Epithelial cell of esophagus (primary cell): ENCODE measurements at regions not wholly inside any gene's neighbourhood (a gene's known extent, or its start where the extent isn't known, plus 50 kb on each side); places are given as distances from the start of the nearest gene placed in this dataset.

ENCODE experiments used
- DNase-seq: peaks from one replicate; pipeline ENCODE4 v3.0.0; 2010; ENCODE audit warnings: low read depth
- H3K4me3 ChIP-seq: 2 replicates; pipeline ENCODE4 v1.5.1; 2011; ENCODE audit warnings: mild to moderate bottlenecking, low read length, control low read depth
- TF ChIP-seq, protein P1 (sequence below): IDR thresholded peaks from 2 replicates; pipeline ENCODE4 v1.5.1; 2011; ENCODE audit warnings: low read depth, mild to moderate bottlenecking, low read length, control low read depth, inconsistent platforms; ENCODE audit not compliant: insufficient read depth; ENCODE audit errors: missing control alignments

DNA sequence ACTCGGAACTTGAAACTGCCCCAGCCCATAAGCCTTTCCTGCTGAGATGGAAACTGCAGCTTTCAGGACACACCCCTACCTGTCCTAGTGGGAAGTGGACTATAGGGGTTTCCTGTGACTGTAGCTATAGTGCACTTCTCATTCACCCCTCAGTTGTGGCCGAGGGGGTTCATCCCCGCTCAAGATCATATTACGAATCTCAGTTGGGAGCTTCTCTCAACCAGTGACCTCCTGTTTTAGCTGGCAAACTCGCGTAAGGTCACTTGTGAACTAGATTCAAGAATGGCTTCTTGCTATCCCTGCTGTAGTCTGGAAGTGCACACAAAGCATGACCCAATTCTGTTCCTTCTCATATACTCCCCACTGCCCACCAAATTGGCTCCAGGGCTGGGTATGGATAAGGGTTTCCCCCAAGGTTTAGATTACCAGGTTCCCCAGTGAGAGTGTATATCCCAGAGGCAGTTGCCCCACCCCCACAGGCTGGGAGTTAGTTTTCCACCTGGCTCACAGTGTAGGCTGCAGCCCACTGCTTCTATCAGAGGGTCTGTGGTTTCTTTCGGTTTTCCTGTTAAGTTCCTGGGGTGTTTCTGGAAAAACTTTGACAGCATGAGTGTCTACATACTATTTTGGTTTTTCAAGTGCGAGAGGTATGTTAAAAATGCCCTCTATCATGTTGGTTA, 812.9 kb downstream of the JRKL start:
- TF ChIP-seq, protein P1, sequence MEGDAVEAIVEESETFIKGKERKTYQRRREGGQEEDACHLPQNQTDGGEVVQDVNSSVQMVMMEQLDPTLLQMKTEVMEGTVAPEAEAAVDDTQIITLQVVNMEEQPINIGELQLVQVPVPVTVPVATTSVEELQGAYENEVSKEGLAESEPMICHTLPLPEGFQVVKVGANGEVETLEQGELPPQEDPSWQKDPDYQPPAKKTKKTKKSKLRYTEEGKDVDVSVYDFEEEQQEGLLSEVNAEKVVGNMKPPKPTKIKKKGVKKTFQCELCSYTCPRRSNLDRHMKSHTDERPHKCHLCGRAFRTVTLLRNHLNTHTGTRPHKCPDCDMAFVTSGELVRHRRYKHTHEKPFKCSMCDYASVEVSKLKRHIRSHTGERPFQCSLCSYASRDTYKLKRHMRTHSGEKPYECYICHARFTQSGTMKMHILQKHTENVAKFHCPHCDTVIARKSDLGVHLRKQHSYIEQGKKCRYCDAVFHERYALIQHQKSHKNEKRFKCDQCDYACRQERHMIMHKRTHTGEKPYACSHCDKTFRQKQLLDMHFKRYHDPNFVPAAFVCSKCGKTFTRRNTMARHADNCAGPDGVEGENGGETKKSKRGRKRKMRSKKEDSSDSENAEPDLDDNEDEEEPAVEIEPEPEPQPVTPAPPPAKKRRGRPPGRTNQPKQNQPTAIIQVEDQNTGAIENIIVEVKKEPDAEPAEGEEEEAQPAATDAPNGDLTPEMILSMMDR, result no peak
- no peak overlapping the region for H3K4me3 ChIP-seq
- DNase-seq, result no peak

- no peak overlapping the region for H3K4me3 ChIP-seq
- DNase-seq, result no peak
- TF ChIP-seq, protein P1, result no peak
Measured at GRCh38 chr11:97218011-97218410, 828.2 kb downstream of the JRKL start.

DNA sequence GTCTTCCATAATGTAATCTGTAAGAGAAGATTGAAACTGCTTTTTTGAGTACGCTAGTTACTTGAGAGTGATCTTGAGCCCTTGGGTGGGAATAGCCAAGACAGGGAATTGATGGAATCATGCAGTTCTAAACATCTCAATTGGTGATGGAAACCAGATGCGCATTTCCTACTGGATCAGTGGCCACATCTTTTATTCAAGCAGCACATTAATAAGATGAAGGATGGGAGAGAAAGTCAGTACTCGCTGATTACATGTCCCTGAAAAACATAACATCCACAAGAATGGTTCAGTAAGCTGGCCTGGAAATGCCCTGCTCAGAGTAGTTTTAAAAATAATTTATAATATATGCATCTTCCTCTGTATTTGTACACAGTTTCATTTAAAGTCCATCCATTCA, 833.8 kb downstream of the JRKL start:
- DNase-seq, result no peak
- TF ChIP-seq, protein P1, result no peak
- H3K4me3 ChIP-seq, result no peak overlapping the region

DNA sequence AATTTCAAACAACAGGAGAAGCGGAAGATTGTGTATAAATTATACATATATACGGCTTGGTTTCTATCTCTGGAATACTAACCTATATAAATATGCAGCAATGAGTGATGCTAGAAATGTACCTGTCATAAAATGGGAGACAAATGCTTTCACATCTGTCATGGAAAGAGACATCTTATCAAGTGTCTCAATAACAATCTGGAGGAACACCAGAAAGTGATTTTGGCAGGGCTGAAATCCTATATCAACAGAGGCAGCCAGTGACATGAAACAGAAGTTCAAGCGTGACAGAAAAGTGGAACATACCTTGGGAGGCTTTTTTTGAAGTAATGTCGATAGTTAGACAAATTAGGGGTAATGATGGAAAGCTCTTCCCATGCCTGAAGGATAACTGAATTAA, 834.6 kb downstream of the JRKL start:
- H3K4me3 ChIP-seq, result no peak overlapping the region
- DNase-seq, result no peak
- TF ChIP-seq, protein P1, result no peak

DNA sequence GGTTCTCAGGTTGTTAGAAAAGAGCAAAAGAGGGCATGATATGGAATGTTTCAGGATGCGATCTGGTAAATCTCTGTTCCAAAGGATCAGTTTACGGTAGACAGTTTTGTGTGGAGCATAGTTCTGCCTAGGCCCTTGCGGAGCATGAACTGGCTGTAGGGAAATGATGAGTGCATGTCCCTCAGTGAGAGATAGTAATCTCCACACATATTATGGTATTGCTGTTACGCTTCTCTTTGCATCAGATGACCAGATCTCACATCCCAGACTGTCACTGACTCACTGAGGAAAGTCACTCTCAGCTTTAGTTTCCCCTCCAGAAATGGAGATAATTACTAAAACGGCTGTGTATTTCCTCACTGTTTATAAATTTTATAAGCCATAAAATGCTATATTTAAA, 836.0 kb downstream of the JRKL start:
- TF ChIP-seq, protein P1, result no peak
- no peak overlapping the region for H3K4me3 ChIP-seq
- no peak for DNase-seq

DNA sequence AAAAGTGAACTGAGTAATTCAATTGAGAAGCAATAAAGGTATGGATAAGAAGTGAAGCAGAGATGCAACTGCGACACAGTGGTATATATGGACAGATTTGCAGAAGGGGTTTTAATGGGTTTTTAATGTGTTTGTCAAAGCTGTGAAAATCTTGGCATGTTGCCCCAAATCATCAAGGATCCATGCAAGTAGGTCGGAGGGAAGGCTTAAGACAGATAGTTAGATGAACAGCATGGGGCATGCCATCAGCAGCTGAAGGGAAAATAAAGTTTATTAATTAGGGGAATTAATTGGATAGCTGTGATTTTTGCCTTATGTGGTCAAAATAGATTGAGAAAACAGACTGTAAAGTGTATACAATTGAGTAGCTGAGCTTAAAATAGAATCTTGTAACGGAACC, 840.1 kb downstream of the JRKL start:
- no peak overlapping the region for H3K4me3 ChIP-seq

GRCh38 chr11:97231231-97231630, 841.4 kb downstream of the JRKL start:
- no peak overlapping the region for H3K4me3 ChIP-seq
- TF ChIP-seq, protein P1, result no peak
- no peak for DNase-seq

More for the DNA sequence above, 840.1 kb downstream of the JRKL start:
- no peak for DNase-seq
- TF ChIP-seq, protein P1, result no peak
